HG02798 (cell line): ENCODE measurements at regions not wholly inside any gene's neighbourhood (a gene's known extent, or its start where the extent isn't known, plus 50 kb on each side); places are given as distances from the start of the nearest gene placed in this dataset.
"Not testable (repeated sequence)": the region's sequence is repeated elsewhere in the genome, so short reads cannot be mapped to it uniquely, and the experiment has no call there.

Source experiments
- ATAC-seq: cut with Tn5 transposase; IDR thresholded peaks from one replicate; pipeline ENCODE4 v1.9.1; 2021; ENCODE audit warnings: mild to moderate bottlenecking; ENCODE audit not compliant: unreplicated experiment, poor library complexity

- not testable (repeated sequence) for ATAC-seq
Observed at GRCh38 chr2:14506955-14507354, 125.6 kb upstream of the LRATD1 start.

- ATAC-seq: no peak
Observed at GRCh38 chr2:14511541-14511940, 121.0 kb upstream of the LRATD1 start.

DNA sequence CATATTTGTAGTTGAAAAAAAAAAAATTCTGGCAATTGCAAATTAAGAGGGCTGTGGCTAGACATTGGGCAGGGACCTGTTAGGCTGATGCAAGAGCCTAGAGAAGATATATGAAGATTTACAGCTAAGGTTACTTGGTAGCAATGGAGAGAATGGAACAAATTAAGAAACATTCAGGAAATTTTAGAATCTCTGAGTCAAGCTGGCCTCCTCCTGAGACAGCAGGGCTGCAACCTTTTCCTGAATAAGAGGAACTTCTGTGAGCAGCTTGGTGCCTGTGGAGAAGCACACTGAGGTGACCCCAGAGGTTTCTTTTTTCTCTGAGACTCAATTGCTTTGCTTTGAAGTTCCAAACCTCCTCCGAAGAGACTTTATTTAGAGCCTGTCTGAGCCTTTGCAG, 118.6 kb upstream of the LRATD1 start:
- ATAC-seq: no peak

DNA sequence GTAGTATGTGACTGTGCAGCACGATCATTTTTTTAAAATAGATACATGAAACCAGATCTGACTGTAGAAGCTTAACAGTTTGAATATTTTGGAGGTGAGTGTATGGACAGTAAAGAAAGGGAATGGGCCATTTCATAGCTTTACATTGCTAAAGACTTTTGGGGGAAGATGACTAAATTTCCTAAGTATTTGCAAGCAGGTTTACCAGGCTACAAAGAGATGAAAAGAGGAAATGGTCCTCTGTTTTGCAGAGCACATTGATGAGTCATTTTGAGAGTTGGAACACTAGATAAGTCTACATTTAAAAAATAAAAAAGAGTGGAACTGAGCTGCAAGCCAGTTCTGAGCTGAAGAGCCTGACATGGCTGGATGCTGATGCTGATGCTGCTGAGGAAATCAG, 115.7 kb upstream of the LRATD1 start:
- ATAC-seq: no peak

- no peak for ATAC-seq
Observed at GRCh38 chr2:14517731-14518130, 114.8 kb upstream of the LRATD1 start.

GRCh38 chr2:14520385-14520945, 112.1 kb upstream of the LRATD1 start:
- no peak for ATAC-seq

GRCh38 chr2:14524041-14524802, 108.3 kb upstream of the LRATD1 start:
- no peak for ATAC-seq

- no peak for ATAC-seq
Observed at GRCh38 chr2:14524803-14525080, 107.8 kb upstream of the LRATD1 start.

- no peak for ATAC-seq
Observed at GRCh38 chr2:14530506-14530905, 102.0 kb upstream of the LRATD1 start.

GRCh38 chr2:14533131-14533757, 99.3 kb upstream of the LRATD1 start:
- ATAC-seq: no peak

- no peak for ATAC-seq
Observed at GRCh38 chr2:14535156-14535555, 97.4 kb upstream of the LRATD1 start.

- ATAC-seq: no peak
Observed at GRCh38 chr2:14536976-14537375, 95.5 kb upstream of the LRATD1 start.

DNA sequence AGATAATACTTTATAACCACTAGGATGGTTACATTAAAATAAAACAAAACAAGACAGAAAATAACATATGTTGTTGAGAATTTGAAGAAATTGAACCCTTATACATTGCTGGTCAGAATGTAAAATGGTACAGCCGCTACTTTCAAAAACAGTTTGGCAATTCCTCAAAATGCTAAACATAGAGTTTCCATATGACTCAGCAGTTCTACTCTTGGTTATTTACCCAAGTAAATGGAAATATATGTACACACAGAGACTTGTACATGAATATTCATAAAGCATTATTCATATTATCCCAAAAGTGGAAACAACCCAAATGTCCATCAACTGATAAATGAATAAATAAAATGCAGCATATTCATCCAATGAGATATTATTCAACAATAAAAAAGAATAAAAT, 92.5 kb upstream of the LRATD1 start:
- no peak for ATAC-seq

DNA sequence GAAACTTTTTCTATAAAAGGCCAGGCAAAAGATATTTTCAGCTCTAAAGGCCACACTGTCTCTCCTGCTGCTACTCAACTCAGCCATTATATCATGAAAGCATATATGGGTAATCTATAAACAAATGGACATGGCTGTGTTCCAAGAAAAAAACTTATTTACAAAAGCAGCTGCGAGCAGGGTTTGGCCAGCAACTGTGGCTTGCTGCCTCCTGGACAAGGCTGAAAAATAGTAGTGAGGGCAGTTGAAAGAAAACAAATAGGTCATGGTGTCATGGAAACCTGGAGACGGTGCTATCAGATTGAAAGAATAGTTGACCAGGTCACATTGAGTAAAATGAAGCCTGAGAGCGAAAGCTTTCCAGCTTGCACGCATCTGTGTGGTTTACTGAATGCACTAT, 89.2 kb upstream of the LRATD1 start:
- ATAC-seq: no peak

DNA sequence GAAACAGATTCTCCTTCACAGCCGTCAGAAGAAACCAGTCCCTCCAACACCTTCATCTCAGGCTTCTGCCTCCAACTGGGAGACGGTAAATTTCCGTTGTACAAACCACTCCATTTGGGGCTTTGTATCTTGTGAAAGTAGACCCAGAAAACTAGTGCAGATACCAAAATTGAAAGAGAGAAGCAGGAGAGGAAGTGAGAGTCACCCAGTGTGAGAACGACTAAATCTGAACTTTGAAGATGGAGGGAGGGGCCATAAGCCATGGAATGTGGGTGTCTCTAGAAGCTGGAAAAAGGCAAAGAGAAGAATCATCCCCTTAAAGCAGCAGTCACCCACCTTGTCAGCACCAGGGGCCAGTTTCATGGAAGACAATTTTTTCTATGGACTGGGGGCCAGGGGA, 88.3 kb upstream of the LRATD1 start:
- ATAC-seq: peak; percentile 44

GRCh38 chr2:14547830-14548229, 84.7 kb upstream of the LRATD1 start:
- ATAC-seq: no peak

DNA sequence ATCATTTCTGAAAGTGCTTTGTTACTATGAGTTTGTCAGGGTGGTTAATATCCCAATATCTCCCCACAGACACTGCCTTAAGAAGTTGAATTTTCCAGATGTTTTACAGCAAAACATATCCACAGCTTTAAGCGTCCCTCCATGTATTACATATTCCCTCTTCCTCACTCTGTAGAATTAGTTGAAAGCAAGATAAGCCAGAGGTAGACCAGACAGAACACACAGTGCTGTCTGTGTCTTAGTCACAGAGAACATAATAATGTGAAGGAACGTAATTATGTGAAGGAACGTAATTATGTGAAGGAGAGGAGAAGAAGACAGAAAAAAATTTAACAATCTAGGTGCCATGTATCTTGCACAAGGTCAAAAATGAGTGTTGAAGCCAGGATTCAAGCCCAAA, 81.9 kb upstream of the LRATD1 start:
- no peak for ATAC-seq

DNA sequence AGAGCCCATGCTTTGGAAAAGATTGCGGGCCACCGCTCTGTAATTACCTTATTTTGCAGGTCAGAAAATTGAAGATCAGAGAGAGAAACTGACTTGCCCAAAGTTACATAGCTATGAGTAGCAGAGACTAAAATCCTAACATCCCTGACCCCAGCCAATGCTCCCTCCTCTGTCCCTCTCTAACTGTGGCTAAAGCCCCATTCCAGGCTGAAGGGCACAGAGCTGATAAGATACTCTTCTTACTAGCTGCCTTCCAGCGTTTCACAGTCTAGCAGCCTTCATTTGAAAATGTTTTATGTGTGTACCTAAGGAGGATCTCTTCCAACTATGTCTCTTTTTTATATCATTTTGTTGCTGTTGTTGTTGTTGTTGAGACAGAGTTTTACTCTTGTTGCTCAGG, 81.4 kb upstream of the LRATD1 start:
- ATAC-seq: no peak

- no peak for ATAC-seq
Observed at GRCh38 chr2:14552286-14552685, 80.2 kb upstream of the LRATD1 start.

- ATAC-seq: no peak
Observed at GRCh38 chr2:14552818-14553217, 79.7 kb upstream of the LRATD1 start.

- ATAC-seq: no peak
Observed at GRCh38 chr2:14554849-14555545, 77.5 kb upstream of the LRATD1 start.
